ELR (cell line): ENCODE measurements at regions not wholly inside any gene's neighbourhood (a gene's known extent, or its start where the extent isn't known, plus 50 kb on each side); places are given as distances from the start of the nearest gene placed in this dataset.
"Not testable (repeated sequence)": the region's sequence is repeated elsewhere in the genome, so short reads cannot be mapped to it uniquely, and the experiment has no call there.

ENCODE experiments used
- DNase-seq: peaks from one replicate; pipeline ENCODE4 v3.0.0-alpha.2; 2015; ENCODE audit warnings: low read depth

GRCh38 chrX:63466690-63467089 is 115.6 kb upstream of the SPIN4 start:
- DNase-seq: peak; percentile 0

GRCh38 chrX:63458981-63459380 is 107.8 kb upstream of the SPIN4 start:
- no peak for DNase-seq

GRCh38 chrX:63453571-63453970 is 102.4 kb upstream of the SPIN4 start:
- no peak for DNase-seq

GRCh38 chrX:63441717-63442116 is 90.6 kb upstream of the SPIN4 start:
- no peak for DNase-seq

GRCh38 chrX:63439580-63439979 is 88.4 kb upstream of the SPIN4 start:
- no peak for DNase-seq

GRCh38 chrX:63436865-63437264 is 85.7 kb upstream of the SPIN4 start:
- DNase-seq: no peak

- peak; percentile 19 for DNase-seq
Measured at GRCh38 chrX:63434665-63435064, 83.5 kb upstream of the SPIN4 start.

GRCh38 chrX:63434206-63434605 is 83.1 kb upstream of the SPIN4 start:
- DNase-seq: no peak

GRCh38 chrX:63430026-63430425 is 78.9 kb upstream of the SPIN4 start:
- no peak for DNase-seq

GRCh38 chrX:63428348-63428747 is 77.2 kb upstream of the SPIN4 start:
- no peak for DNase-seq

GRCh38 chrX:63426519-63426918 is 75.4 kb upstream of the SPIN4 start:
- DNase-seq: no peak

- peak; percentile 11 for DNase-seq
Measured at GRCh38 chrX:63424063-63424462, 72.9 kb upstream of the SPIN4 start.

- DNase-seq: peak; percentile 5
Measured at GRCh38 chrX:63421411-63421810, 70.3 kb upstream of the SPIN4 start.

- no peak for DNase-seq
Measured at GRCh38 chrX:63418211-63418610, 67.1 kb upstream of the SPIN4 start.

GRCh38 chrX:63417649-63418048 is 66.5 kb upstream of the SPIN4 start:
- no peak for DNase-seq

GRCh38 chrX:63409934-63410333 is 58.8 kb upstream of the SPIN4 start:
- DNase-seq: not testable (repeated sequence)

- no peak for DNase-seq
Measured at GRCh38 chrX:63408050-63408449, 56.9 kb upstream of the SPIN4 start.

- no peak for DNase-seq
Measured at GRCh38 chrX:63404332-63404731, 53.2 kb upstream of the SPIN4 start.

- no peak for DNase-seq
Measured at GRCh38 chrX:63402106-63402505, 51.0 kb upstream of the SPIN4 start.
